GM12878 (cell line): ENCODE measurements at regions not wholly inside any gene's neighbourhood (a gene's known extent, or its start where the extent isn't known, plus 50 kb on each side); places are given as distances from the start of the nearest gene placed in this dataset.

Experiments used
- ATAC-seq: fragments of 200-7000 bp; cut with Tn5 transposase; 3 replicates; pipeline ENCODE4 v1.9.1; 2020; ENCODE audit warnings: mild to moderate bottlenecking, moderate library complexity
- BruUV-seq: library from RNA; stranded (reverse); fragments of 400-500 nt; replicated peaks from 2 replicates; lab custom pipeline; 2021; lab: Mats Ljungman, UMichigan
- CTCF ChIA-PET: fragments of 300-600 bp; sonication (Branson Sonifier 250); formaldehyde crosslinking; extraction: SDS; loops from one replicate; lab custom pipeline; 2021; ENCODE audit warnings: inconsistent platforms; lab: Yijun Ruan, JAX
- POLR2A ChIA-PET: fragments of 350-600 bp; formaldehyde crosslinking; extraction: SDS; loops from one replicate; lab custom pipeline; 2021; ENCODE audit warnings: inconsistent platforms; lab: Charles Lee
- RAD21 ChIA-PET: fragments of 300-600 bp; sonication (Branson Sonifier 250); formaldehyde crosslinking; loops from one replicate; lab custom pipeline; 2023; ENCODE audit warnings: antibody characterized with exemption; ENCODE audit not compliant: unreplicated experiment; lab: Charles Lee
- SMC1A ChIA-PET: fragments of 300-600 bp; sonication (Branson Sonifier 250); formaldehyde crosslinking; loops from one replicate; lab custom pipeline; 2023; ENCODE audit not compliant: unreplicated experiment, uncharacterized antibody; lab: Charles Lee
- DNase-seq: peaks from one replicate; pipeline ENCODE4 v3.0.0-alpha.2; 2011; ENCODE audit warnings: low read depth, low spot score
- FAIRE-seq: peaks from 3 replicates; lab custom pipeline; 2011; peaks lifted over from hg19 to GRCh38; lab: Jason Lieb, UNC
- H2AFZ ChIP-seq: 2 replicates; pipeline ENCODE4 v1.6.0; 2011; ENCODE audit warnings: low read depth, low read length, control low read depth; ENCODE audit not compliant: control insufficient read depth
- H3K27ac ChIP-seq: 2 replicates; pipeline ENCODE4 v1.5.1; 2011; ENCODE audit warnings: control low read depth; ENCODE audit not compliant: control insufficient read depth, insufficient read depth
- H3K27me3 ChIP-seq, 2 experiments: replicated peaks in 1 of 2; 2 replicates each; pipeline versions ENCODE4 v1.6.0 to v1.6.1; 2011; ENCODE audit warnings: low read length in 1 of 2; ENCODE audit not compliant: control insufficient read depth in 2 of 2, insufficient read depth in 2 of 2
- H3K36me3 ChIP-seq, 2 experiments: 2 replicates each; pipeline ENCODE4 v1.5.1; 2011; ENCODE audit warnings: low read length in 1 of 2; ENCODE audit not compliant: control insufficient read depth in 2 of 2, insufficient read depth in 2 of 2
- H3K4me1 ChIP-seq: 2 replicates; pipeline ENCODE4 v1.6.1; 2011; ENCODE audit warnings: mild to moderate bottlenecking, low read length, moderate library complexity, mixed read lengths; ENCODE audit not compliant: control insufficient read depth, insufficient read depth
- H3K4me2 ChIP-seq: 2 replicates; pipeline ENCODE4 v1.6.0; 2011; ENCODE audit warnings: control low read depth; ENCODE audit not compliant: control insufficient read depth, insufficient read depth
- H3K4me3 ChIP-seq: fragments of 200-600 bp; sonication (generic); 2 replicates; pipeline ENCODE4 v1.5.1; 2016
- H3K79me2 ChIP-seq: 2 replicates; pipeline ENCODE4 v1.6.0; 2011; ENCODE audit warnings: low read length; ENCODE audit not compliant: control insufficient read depth, insufficient read depth
- H3K9ac ChIP-seq: 2 replicates; pipeline ENCODE4 v1.8.0; 2011; ENCODE audit warnings: low read length, control low read depth, mixed read lengths; ENCODE audit not compliant: control insufficient read depth, insufficient read depth
- H3K9me3 ChIP-seq: replicated peaks from 3 replicates; pipeline ENCODE4 v1.5.1; 2011; ENCODE audit warnings: mild to moderate bottlenecking, low read length; ENCODE audit not compliant: control insufficient read depth, insufficient read depth
- H4K20me1 ChIP-seq: 2 replicates; pipeline ENCODE4 v1.6.0; 2011; ENCODE audit not compliant: control insufficient read depth, insufficient read depth
- EP300 ChIP-seq, 2 experiments: fragments of 150-350 bp in 1 of 2; IDR thresholded peaks; 2 replicates each; pipeline ENCODE4 v1.6.1; 2011 to 2012; ENCODE audit warnings: low read depth in 2 of 2, low read length in 2 of 2, borderline replicate concordance in 1 of 2, improper control_type of control experiment in 1 of 2, inconsistent platforms in 1 of 2; ENCODE audit not compliant: control insufficient read depth in 1 of 2
- GABPA ChIP-seq: IDR thresholded peaks from 2 replicates; pipeline ENCODE4 v1.6.1; 2014; ENCODE audit warnings: antibody characterized with exemption, low read depth, mild to moderate bottlenecking, inconsistent platforms
- NBN ChIP-seq: fragments of 450-650 bp; IDR thresholded peaks from 2 replicates; pipeline ENCODE4 v1.6.1; 2016
- NFIC ChIP-seq: IDR thresholded peaks from 2 replicates; pipeline ENCODE4 v1.6.1; 2012; ENCODE audit warnings: low read depth, mild to moderate bottlenecking, inconsistent platforms, low read length, moderate library complexity
- PKNOX1 ChIP-seq: fragments of 450-650 bp; IDR thresholded peaks from 2 replicates; pipeline ENCODE4 v1.6.1; 2016; ENCODE audit warnings: mild to moderate bottlenecking
- ZNF384 ChIP-seq: IDR thresholded peaks from 2 replicates; pipeline ENCODE4 v1.6.1; 2012; ENCODE audit warnings: low read depth, mild to moderate bottlenecking, low read length, improper control_type of control experiment, borderline replicate concordance
- WGBS: methylation state at CpG from one replicate; pipeline ENCODE4 v1.1.6; 2016; ENCODE audit warnings: low lambda C conversion rate; ENCODE audit not compliant: insufficient replicate concordance, insufficient coverage; ENCODE audit errors: missing lambda C conversion rate; 5-methylcytosine and 5-hydroxymethylcytosine counted together
- in situ Hi-C: fragments of 300-500 bp; cut with MboI; formaldehyde crosslinking; loops from 9 replicates; pipeline ENCODE4 v1.14.3; 2018; ENCODE audit warnings: mixed read lengths
- intact Hi-C: fragments of 100-400 bp; cut with micrococcal nuclease; formaldehyde crosslinking; loops from one replicate; pipeline ENCODE4 v1.14.2; 2022; ENCODE audit not compliant: unreplicated experiment

DNA sequence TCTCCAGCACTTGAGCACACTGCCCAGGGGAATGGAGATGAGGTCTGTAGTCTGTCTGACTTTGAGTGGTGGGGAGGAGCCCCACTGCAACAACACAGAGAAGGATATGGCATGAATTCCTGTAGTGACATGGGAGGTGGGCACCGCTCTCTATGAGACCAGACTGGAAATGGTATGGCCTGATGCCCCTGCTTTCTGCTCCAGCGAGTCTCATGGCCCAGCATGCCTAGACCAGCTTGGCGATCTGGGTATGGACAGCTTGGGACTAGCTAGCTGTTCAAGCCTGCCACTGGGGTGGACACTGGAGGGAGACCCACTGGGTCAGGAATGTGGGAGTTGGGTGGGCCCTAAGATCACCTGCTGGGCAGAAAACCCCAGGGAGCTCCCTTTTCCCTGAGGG, 477.8 kb upstream of the SEL1L start:
- intact Hi-C loops (no loop called here), in situ Hi-C loops (no loop called here)
- no peaks in the 10 kb centered on the region for H4K20me1 ChIP-seq
- no TSS peak for BruUV-seq
- ATAC-seq, result no peak
- no peaks in the 10 kb centered on the region for H3K27me3 ChIP-seq
- TF ChIP-seq PKNOX1 (no peak), NBN (no peak), GABPA (no peak), NFIC (no peak), EP300 (IDR thresholded peaks at IDR 0.05; ENCODE audit: borderline replicate concordance in 1 of 2, control insufficient read depth in 1 of 2, low read depth in 2 of 2, low read length in 2 of 2) (no peak), ZNF384 (no peak)
- FAIRE-seq, result no peak
- H3K9ac ChIP-seq, result no peak overlapping the region
- no peak overlapping the region for H2AFZ ChIP-seq
- no peaks in the 10 kb centered on the region for H3K9me3 ChIP-seq
- no peak overlapping the region for H3K4me2 ChIP-seq
- H3K36me3 ChIP-seq, result no peaks in the 10 kb centered on the region
- ChIA-PET RAD21 (interaction anchor here (3.0 kb wide), 1 partner anchor 41 kb away, joined by 11 read pairs; no protein-coding TSS in a partner anchor), POLR2A (no interaction called here), CTCF (interaction anchor here (1.3 to 1.5 kb wide), 2 partner anchors 11 to 20 kb away, joined by 4 read pairs; no protein-coding TSS in a partner anchor), SMC1A (interaction anchor here (1.2 to 1.4 kb wide), 2 partner anchors 10 to 41 kb away, joined by 3 read pairs; no protein-coding TSS in a partner anchor)
- no peak overlapping the region for H3K4me3 ChIP-seq
- H3K4me1 ChIP-seq, result no peaks in the 10 kb centered on the region
- no peaks in the 10 kb centered on the region for H3K79me2 ChIP-seq
- 18% methylated on average over 3 of the region's 3 CpGs for WGBS
- H3K27ac ChIP-seq, result no peak overlapping the region
- no peak for DNase-seq
